WTC11 (cell line): ENCODE measurements at regions not wholly inside any gene's neighbourhood (a gene's known extent, or its start where the extent isn't known, plus 50 kb on each side); places are given as distances from the start of the nearest gene placed in this dataset.

Experiments used
- ATAC-seq: fragments of 200-7000 bp; cut with Tn5 transposase; 2 replicates; pipeline ENCODE4 v1.10.0; 2021; ENCODE audit warnings: mild to moderate bottlenecking, moderate library complexity
- CTCF ChIA-PET: fragments of 300-600 bp; sonication (Branson Sonifier 250); formaldehyde crosslinking; loops from one replicate; lab custom pipeline; 2021; ENCODE audit warnings: antibody characterized with exemption; lab: Charles Lee
- POLR2A ChIA-PET: fragments of 350-600 bp; sonication (Branson Sonifier 250); formaldehyde crosslinking; loops from one replicate; lab custom pipeline; 2021; ENCODE audit warnings: antibody characterized with exemption; lab: Charles Lee
- DNase-seq: peaks from one replicate; pipeline ENCODE4 v3.0.0; 2021; ENCODE audit warnings: low spot score
- H3K27ac Mint-ChIP-seq: 2 replicates; pipeline ENCODE4 v1.8.0; 2021; ENCODE audit warnings: mixed read lengths
- H3K27me3 Mint-ChIP-seq: 2 replicates; pipeline ENCODE4 v1.8.0; 2021; ENCODE audit warnings: low read depth, mild to moderate bottlenecking, moderate library complexity, mixed read lengths
- H3K36me3 Mint-ChIP-seq: 2 replicates; pipeline ENCODE4 v1.8.0; 2021; ENCODE audit warnings: mixed read lengths
- H3K4me1 Mint-ChIP-seq: 2 replicates; pipeline ENCODE4 v1.8.0; 2022; ENCODE audit warnings: mixed read lengths
- H3K4me3 Mint-ChIP-seq: 2 replicates; pipeline ENCODE4 v1.8.0; 2021; ENCODE audit warnings: mild to moderate bottlenecking, moderate library complexity, mixed read lengths
- H3K9me3 Mint-ChIP-seq: 2 replicates; pipeline ENCODE4 v1.8.0; 2021; ENCODE audit warnings: mixed read lengths
- ATF2 ChIP-seq: sonication (generic); formaldehyde crosslinking; IDR thresholded peaks from 2 replicates; pipeline ENCODE4 v1.8.1; 2022; ENCODE audit warnings: low read depth, missing genetic modification reagents, borderline replicate concordance
- ATF3 ChIP-seq: sonication (generic); formaldehyde crosslinking; conservative IDR thresholded peaks from 2 replicates; pipeline ENCODE4 v1.8.1; 2022; ENCODE audit warnings: mild to moderate bottlenecking, missing genetic modification reagents
- E2F4 ChIP-seq: sonication (generic); formaldehyde crosslinking; IDR thresholded peaks from 2 replicates; pipeline ENCODE4 v1.8.1; 2022; ENCODE audit warnings: low read depth, mild to moderate bottlenecking, moderate library complexity, missing genetic modification reagents, borderline replicate concordance
- ETV6 ChIP-seq: sonication (generic); formaldehyde crosslinking; IDR thresholded peaks from 2 replicates; pipeline ENCODE4 v1.8.1; 2022; ENCODE audit warnings: mild to moderate bottlenecking, missing genetic modification reagents
- FOXP4 ChIP-seq: sonication (generic); formaldehyde crosslinking; IDR thresholded peaks from 2 replicates; pipeline ENCODE4 v1.8.0; 2022; ENCODE audit warnings: mild to moderate bottlenecking, missing genetic modification reagents
- GRHL2 ChIP-seq: fragments of 250-450 bp; sonication (Bioruptor Pico); IDR thresholded peaks from 2 replicates; pipeline ENCODE4 v1.8.0; 2022; ENCODE audit warnings: mild to moderate bottlenecking, moderate library complexity; ENCODE audit not compliant: insufficient replicate concordance, severe bottlenecking
- HMGA2 ChIP-seq: fragments of 250-450 bp; sonication (Bioruptor Pico); IDR thresholded peaks from 2 replicates; pipeline ENCODE4 v1.4.0; 2021; ENCODE audit warnings: mild to moderate bottlenecking, moderate library complexity
- IRF1 ChIP-seq: sonication (generic); formaldehyde crosslinking; IDR thresholded peaks from 2 replicates; pipeline ENCODE4 v1.8.0; 2023; ENCODE audit warnings: missing genetic modification reagents
- IRF2 ChIP-seq: sonication (generic); formaldehyde crosslinking; IDR thresholded peaks from 2 replicates; pipeline ENCODE4 v1.8.0; 2022; ENCODE audit warnings: low read depth, missing genetic modification reagents, borderline replicate concordance
- JUN ChIP-seq: sonication (generic); formaldehyde crosslinking; IDR thresholded peaks from 2 replicates; pipeline ENCODE4 v1.8.0; 2023; ENCODE audit warnings: mild to moderate bottlenecking, missing genetic modification reagents
- MXD4 ChIP-seq: fragments of 250-450 bp; sonication (Bioruptor Pico); IDR thresholded peaks from 2 replicates; pipeline ENCODE4 v1.8.0; 2021; ENCODE audit warnings: mild to moderate bottlenecking, moderate library complexity, borderline replicate concordance
- NFATC4 ChIP-seq: fragments of 250-450 bp; sonication (Bioruptor Pico); IDR thresholded peaks from 2 replicates; pipeline ENCODE4 v1.9.0; 2021; ENCODE audit warnings: mild to moderate bottlenecking
- NFYB ChIP-seq: sonication (generic); formaldehyde crosslinking; conservative IDR thresholded peaks from 2 replicates; pipeline ENCODE4 v1.8.0; 2022; ENCODE audit warnings: low read depth, missing genetic modification reagents
- NR1H2 ChIP-seq: sonication (generic); formaldehyde crosslinking; IDR thresholded peaks from 2 replicates; pipeline ENCODE4 v1.9.0; 2021; ENCODE audit warnings: mild to moderate bottlenecking, moderate library complexity, missing genetic modification reagents
- OVOL2 ChIP-seq: fragments of 250-450 bp; sonication (Bioruptor Pico); IDR thresholded peaks from 2 replicates; pipeline ENCODE4 v1.9.0; 2021; ENCODE audit warnings: mild to moderate bottlenecking, borderline replicate concordance
- PRRX2 ChIP-seq: fragments of 250-450 bp; sonication (Bioruptor Pico); IDR thresholded peaks from 2 replicates; pipeline ENCODE4 v1.8.0; 2021; ENCODE audit warnings: mild to moderate bottlenecking
- RELA ChIP-seq: sonication (generic); formaldehyde crosslinking; IDR thresholded peaks from 2 replicates; pipeline ENCODE4 v1.8.1; 2022; ENCODE audit warnings: missing genetic modification reagents, mild to moderate bottlenecking, borderline replicate concordance
- RORB ChIP-seq: fragments of 250-450 bp; sonication (Bioruptor Pico); IDR thresholded peaks from 2 replicates; pipeline ENCODE4 v1.9.0; 2021; ENCODE audit warnings: mild to moderate bottlenecking
- SMAD4 ChIP-seq: sonication (generic); formaldehyde crosslinking; IDR thresholded peaks from 2 replicates; pipeline ENCODE4 v1.8.0; 2022; ENCODE audit warnings: mild to moderate bottlenecking, missing genetic modification reagents
- SOX15 ChIP-seq: fragments of 250-450 bp; sonication (Bioruptor Pico); IDR thresholded peaks from 2 replicates; pipeline ENCODE4 v1.9.0; 2021; ENCODE audit warnings: mild to moderate bottlenecking
- TP53 ChIP-seq: sonication (generic); formaldehyde crosslinking; IDR thresholded peaks from 2 replicates; pipeline ENCODE4 v1.8.1; 2023; ENCODE audit warnings: mild to moderate bottlenecking, missing genetic modification reagents
- ZBTB43 ChIP-seq: sonication (generic); formaldehyde crosslinking; IDR thresholded peaks from 2 replicates; pipeline ENCODE4 v1.8.1; 2023; ENCODE audit warnings: mild to moderate bottlenecking, missing genetic modification reagents
- ZNF121 ChIP-seq: sonication (generic); formaldehyde crosslinking; IDR thresholded peaks from 2 replicates; pipeline ENCODE4 v1.8.0; 2023; ENCODE audit warnings: missing genetic modification reagents
- ZNF219 ChIP-seq: sonication (generic); formaldehyde crosslinking; IDR thresholded peaks from 2 replicates; pipeline ENCODE4 v1.8.0; 2023; ENCODE audit warnings: missing genetic modification reagents, mild to moderate bottlenecking, borderline replicate concordance
- ZNF263 ChIP-seq: sonication (generic); formaldehyde crosslinking; IDR thresholded peaks from 2 replicates; pipeline ENCODE4 v1.8.1; 2022; ENCODE audit warnings: low read depth, mild to moderate bottlenecking, moderate library complexity, missing genetic modification reagents
- ZNF671 ChIP-seq: fragments of 250-450 bp; sonication (Bioruptor Pico); IDR thresholded peaks from 2 replicates; pipeline ENCODE4 v1.8.0; 2021; ENCODE audit warnings: mild to moderate bottlenecking
- ZSCAN18 ChIP-seq: fragments of 250-450 bp; sonication (Bioruptor Pico); IDR thresholded peaks from 2 replicates; pipeline ENCODE4 v2.1.2; 2022; ENCODE audit warnings: mild to moderate bottlenecking, moderate library complexity

- Mint-ChIP-seq H3K4me1 (no peaks in the 10 kb centered on the region), H3K36me3 (peaks cover 4% of the 10 kb centered on the region), H3K9me3 (peaks cover 13% of the 10 kb centered on the region), H3K4me3 (no peak overlapping the region), H3K27ac (no peak overlapping the region), H3K27me3 (no peaks in the 10 kb centered on the region)
- ChIA-PET POLR2A (no interaction called here), CTCF (no interaction called here)
- no peak for ATAC-seq
- DNase-seq: no peak
- TF ChIP-seq FOXP4 (CRISPR knock-in tag) (no peak), SMAD4 (CRISPR knock-in tag) (no peak), ZNF263 (CRISPR knock-in tag) (no peak), ZBTB43 (CRISPR knock-in tag) (no peak), HMGA2 (CRISPR knock-in tag) (no peak), NFATC4 (CRISPR knock-in tag) (no peak), ZNF671 (CRISPR knock-in tag) (no peak), E2F4 (CRISPR knock-in tag) (no peak), NR1H2 (no peak), ZSCAN18 (CRISPR knock-in tag) (no peak), SOX15 (CRISPR knock-in tag) (no peak), ATF3 (CRISPR knock-in tag) (no peak), ETV6 (no peak), ATF2 (no peak), ZNF219 (CRISPR knock-in tag) (no peak), PRRX2 (CRISPR knock-in tag) (no peak), MXD4 (CRISPR knock-in tag) (no peak), OVOL2 (CRISPR knock-in tag) (no peak), IRF1 (CRISPR knock-in tag) (no peak)
Measured at GRCh38 chr3:166011771-166012170, 174.5 kb upstream of the BCHE start.

- no peak overlapping the region for H3K4me3 Mint-ChIP-seq
- peaks cover 31% of the 10 kb centered on the region for H3K9me3 Mint-ChIP-seq
- H3K27me3 Mint-ChIP-seq: no peaks in the 10 kb centered on the region
- TF ChIP-seq GRHL2 (CRISPR knock-in tag) (no peak), HMGA2 (CRISPR knock-in tag) (no peak), IRF2 (CRISPR knock-in tag) (no peak), ZNF121 (CRISPR knock-in tag) (no peak), TP53 (no peak), NFYB (no peak), RELA (no peak), ZNF671 (CRISPR knock-in tag) (no peak), RORB (CRISPR knock-in tag) (no peak), JUN (CRISPR knock-in tag) (no peak)
- no peak overlapping the region for H3K27ac Mint-ChIP-seq
- H3K4me1 Mint-ChIP-seq: no peaks in the 10 kb centered on the region
- DNase-seq: no peak
- peaks cover 7% of the 10 kb centered on the region for H3K36me3 Mint-ChIP-seq
- ChIA-PET POLR2A (no interaction called here), CTCF (no interaction called here)
- no peak for ATAC-seq
Measured at GRCh38 chr3:166005126-166005525, 167.9 kb upstream of the BCHE start.
